ENCODE measurements at regions not wholly inside any gene's neighbourhood (a gene's known extent, or its start where the extent isn't known, plus 50 kb on each side); places are given as distances from the start of the nearest gene placed in this dataset.

GRCh38 chr2:8475349-8476031 is 206.4 kb upstream of the ID2 start:
- Mint-ChIP-seq H3K27ac (ENCODE audit: unreplicated experiment) (no peak overlapping the region), H3K4me3 (ENCODE audit: unreplicated experiment) (no peak overlapping the region)

GRCh38 chr2:8477552-8478470 is 204.0 kb upstream of the ID2 start:
- no peak overlapping the region for H3K27ac Mint-ChIP-seq (ENCODE audit: unreplicated experiment)

More at GRCh38 chr2:8475349-8476031, 206.4 kb upstream of the ID2 start:
- Mint-ChIP-seq H3K4me1 (ENCODE audit: unreplicated experiment) (no peaks in the 10 kb centered on the region), H3K27me3 (ENCODE audit: unreplicated experiment) (peaks cover 9% of the 10 kb centered on the region), H3K9me3 (ENCODE audit: unreplicated experiment) (no peaks in the 10 kb centered on the region), H3K36me3 (ENCODE audit: unreplicated experiment) (no peaks in the 10 kb centered on the region)
- no peak for TF ChIP-seq CTCF (IDR thresholded peaks at IDR 0.05)
- no peak for DNase-seq (ENCODE audit: extremely low spot score, unreplicated experiment)

GRCh38 chr2:8478471-8478793 is 203.4 kb upstream of the ID2 start:
- H3K4me3 Mint-ChIP-seq (ENCODE audit: unreplicated experiment), result no peak overlapping the region
- H3K4me1 Mint-ChIP-seq (ENCODE audit: unreplicated experiment), result no peaks in the 10 kb centered on the region
- H3K27ac Mint-ChIP-seq (ENCODE audit: unreplicated experiment), result no peak overlapping the region
- H3K36me3 Mint-ChIP-seq (ENCODE audit: unreplicated experiment), result no peaks in the 10 kb centered on the region
- H3K27me3 Mint-ChIP-seq (ENCODE audit: unreplicated experiment), result peaks cover 13% of the 10 kb centered on the region
- no peak for TF ChIP-seq CTCF (IDR thresholded peaks at IDR 0.05)
- DNase-seq (ENCODE audit: extremely low spot score, unreplicated experiment), result no peak
- no peaks in the 10 kb centered on the region for H3K9me3 Mint-ChIP-seq (ENCODE audit: unreplicated experiment)

More at GRCh38 chr2:8477552-8478470, 204.0 kb upstream of the ID2 start:
- Mint-ChIP-seq H3K27me3 (ENCODE audit: unreplicated experiment) (peaks cover 13% of the 10 kb centered on the region), H3K36me3 (ENCODE audit: unreplicated experiment) (no peaks in the 10 kb centered on the region), H3K4me1 (ENCODE audit: unreplicated experiment) (no peaks in the 10 kb centered on the region), H3K9me3 (ENCODE audit: unreplicated experiment) (no peaks in the 10 kb centered on the region), H3K4me3 (ENCODE audit: unreplicated experiment) (no peak overlapping the region)
- no peak for DNase-seq (ENCODE audit: extremely low spot score, unreplicated experiment)
- no peak for TF ChIP-seq CTCF (IDR thresholded peaks at IDR 0.05)

GRCh38 chr2:8479298-8479697 is 202.6 kb upstream of the ID2 start:
- H3K4me3 Mint-ChIP-seq (ENCODE audit: unreplicated experiment), result no peak overlapping the region
- peaks cover 13% of the 10 kb centered on the region for H3K27me3 Mint-ChIP-seq (ENCODE audit: unreplicated experiment)
- no peak for TF ChIP-seq CTCF (IDR thresholded peaks at IDR 0.05)
- H3K4me1 Mint-ChIP-seq (ENCODE audit: unreplicated experiment), result no peaks in the 10 kb centered on the region
- H3K27ac Mint-ChIP-seq (ENCODE audit: unreplicated experiment), result no peak overlapping the region
- H3K9me3 Mint-ChIP-seq (ENCODE audit: unreplicated experiment), result no peaks in the 10 kb centered on the region
- no peaks in the 10 kb centered on the region for H3K36me3 Mint-ChIP-seq (ENCODE audit: unreplicated experiment)
- no peak for DNase-seq (ENCODE audit: extremely low spot score, unreplicated experiment)

- H3K4me1 Mint-ChIP-seq (ENCODE audit: unreplicated experiment), result no peaks in the 10 kb centered on the region
- no peak for DNase-seq (ENCODE audit: extremely low spot score, unreplicated experiment)
- no peak for TF ChIP-seq CTCF (IDR thresholded peaks at IDR 0.05)
- H3K27me3 Mint-ChIP-seq (ENCODE audit: unreplicated experiment), result peaks cover 15% of the 10 kb centered on the region
- no peak overlapping the region for H3K4me3 Mint-ChIP-seq (ENCODE audit: unreplicated experiment)
- no peaks in the 10 kb centered on the region for H3K36me3 Mint-ChIP-seq (ENCODE audit: unreplicated experiment)
- H3K9me3 Mint-ChIP-seq (ENCODE audit: unreplicated experiment), result no peaks in the 10 kb centered on the region
- H3K27ac Mint-ChIP-seq (ENCODE audit: unreplicated experiment), result no peak overlapping the region
Measured at GRCh38 chr2:8480915-8481314, 200.9 kb upstream of the ID2 start.
